Thymus (tissue), 11 donors: ENCODE measurements at regions not wholly inside any gene's neighbourhood (a gene's known extent, or its start where the extent isn't known, plus 50 kb on each side); places are given as distances from the start of the nearest gene placed in this dataset.

ENCODE experiments used
- DNase-seq, 9 donors: peaks; one replicate each; pipeline ENCODE4 v3.0.0-alpha.2; 2013; ENCODE audit warnings: low spot score in 9 of 9, low read depth in 6 of 9, missing footprints in 1 of 9
- H3K27ac ChIP-seq, 2 donors: one replicate each; pipeline ENCODE4 v1.5.1; 2013; ENCODE audit warnings: control low read depth in 1 of 2, low read depth in 1 of 2, low read length in 1 of 2, mild to moderate bottlenecking in 1 of 2, moderate library complexity in 1 of 2
- H3K27me3 ChIP-seq, 2 donors: one replicate each; pipeline ENCODE4 v1.5.1; 2013; ENCODE audit warnings: low read length in 1 of 2; ENCODE audit not compliant: control insufficient read depth in 2 of 2, insufficient read depth in 1 of 2
- H3K36me3 ChIP-seq, 2 donors: one replicate each; pipeline ENCODE4 v1.5.1; 2013; ENCODE audit warnings: low read length in 1 of 2, mild to moderate bottlenecking in 1 of 2, moderate library complexity in 1 of 2; ENCODE audit not compliant: control insufficient read depth in 2 of 2, insufficient read depth in 2 of 2
- H3K4me1 ChIP-seq, 2 donors: one replicate each; pipeline ENCODE4 v1.5.1; 2013; ENCODE audit warnings: low read length in 2 of 2; ENCODE audit not compliant: control insufficient read depth in 2 of 2, insufficient read depth in 2 of 2
- H3K4me3 ChIP-seq, 2 donors: one replicate each; pipeline ENCODE4 v1.5.1; 2013; ENCODE audit warnings: low read length in 2 of 2, control low read depth in 1 of 2, mild to moderate bottlenecking in 1 of 2
- H3K9me3 ChIP-seq, 2 donors: one replicate each; pipeline ENCODE4 v1.5.1; 2013; ENCODE audit warnings: low read length in 1 of 2, mild to moderate bottlenecking in 1 of 2; ENCODE audit not compliant: control insufficient read depth in 2 of 2, insufficient read depth in 1 of 2
- WGBS: extraction: QIAGEN DNeasy Blood & Tissue Kit; methylation state at CpG from one replicate; pipeline ENCODE4 v1.1.7; 2013; 5-methylcytosine and 5-hydroxymethylcytosine counted together
- donor health status: healthy.

- Histone ChIP-seq H3K4me3 (no peak overlapping the region), H3K4me1 (no peaks in the 10 kb centered on the region), H3K36me3 (no peaks in the 10 kb centered on the region), H3K9me3 (no peaks in the 10 kb centered on the region), H3K27me3 (no peaks in the 10 kb centered on the region), H3K27ac (no peak overlapping the region)
- no peak for DNase-seq
- WGBS: 59% methylated on average over 7 of the region's 7 CpGs
These were observed 201.6 kb upstream of the PLXNA2 start for GRCh38 chr1:208445758-208446203.

DNA sequence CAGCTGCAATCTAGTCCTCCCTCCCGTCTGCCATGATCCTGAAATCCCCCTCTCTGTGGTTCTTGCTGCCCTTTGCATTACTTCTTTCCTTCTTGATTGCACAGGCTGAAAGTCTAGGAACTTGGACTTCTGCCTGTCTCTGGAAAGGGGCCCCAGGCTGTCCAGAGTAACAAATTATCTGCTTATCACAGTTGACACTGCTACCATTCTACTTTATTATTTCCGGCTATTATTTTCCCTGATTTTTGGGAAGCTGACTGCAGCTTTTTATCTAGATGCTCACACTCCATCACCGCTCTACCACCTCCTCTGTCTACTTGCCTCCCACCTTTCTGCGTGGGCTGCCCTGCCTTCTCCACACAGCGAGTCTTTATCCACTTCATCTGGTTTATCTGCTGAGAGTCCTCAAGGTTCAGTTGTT is 202.1 kb upstream of the PLXNA2 start:
- no peak for DNase-seq
- Histone ChIP-seq H3K27ac (no peak overlapping the region), H3K4me1 (no peaks in the 10 kb centered on the region), H3K9me3 (no peaks in the 10 kb centered on the region), H3K36me3 (no peaks in the 10 kb centered on the region), H3K27me3 (no peaks in the 10 kb centered on the region), H3K4me3 (no peak overlapping the region)
- 54% methylated on average over 5 of the region's 5 CpGs for WGBS

DNA sequence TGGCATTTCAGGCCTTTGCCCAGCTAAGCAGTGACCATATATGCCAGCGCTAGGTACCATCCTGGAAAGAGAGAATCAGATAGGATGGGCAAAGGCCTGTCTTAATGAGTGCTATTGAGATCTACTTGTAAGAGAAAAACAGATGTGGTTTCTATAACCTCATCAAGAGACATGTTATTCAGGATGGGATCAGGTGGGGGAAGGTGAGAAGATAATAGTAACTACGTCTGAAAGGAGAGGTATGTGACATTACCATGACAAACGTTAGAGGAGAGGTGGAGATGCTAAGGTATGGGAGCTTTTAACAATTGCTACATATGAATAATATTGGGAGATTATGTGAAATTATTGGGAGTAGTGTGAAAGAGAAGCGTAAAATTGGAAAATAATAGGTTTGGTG is 204.2 kb upstream of the PLXNA2 start:
- WGBS: 95% methylated on average over 4 of the region's 4 CpGs
- Histone ChIP-seq H3K4me3 (no peak overlapping the region), H3K27ac (no peak overlapping the region), H3K27me3 (no peaks in the 10 kb centered on the region), H3K36me3 (no peaks in the 10 kb centered on the region), H3K4me1 (no peaks in the 10 kb centered on the region), H3K9me3 (no peaks in the 10 kb centered on the region)
- no peak for DNase-seq

DNA sequence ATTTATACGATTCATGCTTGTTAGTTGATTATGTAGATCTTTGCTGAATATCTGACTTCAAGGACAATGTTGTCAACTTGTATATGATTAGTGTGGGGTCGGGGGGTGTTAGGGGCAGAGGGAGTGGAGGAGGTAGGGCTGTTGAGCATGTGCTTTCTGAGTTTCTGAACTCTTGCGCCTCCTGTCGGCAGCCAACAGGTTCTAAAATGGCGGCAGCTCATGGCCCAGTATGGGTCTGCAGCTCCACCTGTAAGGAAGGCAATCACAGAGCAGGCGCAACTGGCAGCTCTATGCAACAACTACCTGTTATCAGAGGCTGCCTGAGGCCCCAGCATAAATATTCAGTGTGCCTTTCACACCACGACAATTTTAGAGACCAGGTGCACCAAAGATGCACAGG is 205.8 kb upstream of the PLXNA2 start:
- H3K4me1 ChIP-seq: no peaks in the 10 kb centered on the region
- no peaks in the 10 kb centered on the region for H3K9me3 ChIP-seq
- H3K4me3 ChIP-seq: no peak overlapping the region
- no peak overlapping the region for H3K27ac ChIP-seq
- no peaks in the 10 kb centered on the region for H3K36me3 ChIP-seq
- 96% methylated on average over 7 of the region's 7 CpGs for WGBS
- no peak for DNase-seq
- no peaks in the 10 kb centered on the region for H3K27me3 ChIP-seq

- Histone ChIP-seq H3K36me3 (no peaks in the 10 kb centered on the region), H3K9me3 (no peaks in the 10 kb centered on the region), H3K27me3 (no peaks in the 10 kb centered on the region), H3K4me3 (no peak overlapping the region), H3K27ac (no peak overlapping the region), H3K4me1 (no peaks in the 10 kb centered on the region)
- no peak for DNase-seq
- WGBS: 91% methylated on average over 10 of the region's 10 CpGs
These were observed 206.8 kb upstream of the PLXNA2 start for GRCh38 chr1:208450958-208451357.

DNA sequence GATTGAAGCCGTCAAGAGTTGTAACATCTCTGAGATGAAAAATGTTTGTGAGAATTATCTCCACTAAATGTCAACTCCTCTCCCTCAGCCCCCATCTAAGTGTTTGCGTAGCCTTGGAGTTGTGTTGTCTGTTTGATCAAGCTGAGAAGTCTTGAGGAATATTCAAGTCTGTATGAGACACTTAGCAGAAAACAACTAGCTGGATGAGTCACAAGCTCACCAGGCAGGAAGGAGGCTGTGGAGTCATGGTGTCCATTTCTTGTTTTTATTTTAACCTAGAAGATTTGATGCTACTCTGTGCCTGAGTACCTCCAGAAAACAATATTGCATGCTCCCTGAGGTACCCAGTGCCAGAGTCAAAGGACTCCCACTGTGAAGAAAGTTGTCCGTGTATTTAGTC is 211.6 kb upstream of the PLXNA2 start:
- Histone ChIP-seq H3K9me3 (no peaks in the 10 kb centered on the region), H3K27me3 (no peaks in the 10 kb centered on the region), H3K4me1 (no peaks in the 10 kb centered on the region), H3K36me3 (no peaks in the 10 kb centered on the region), H3K27ac (no peak overlapping the region), H3K4me3 (no peak overlapping the region)
- WGBS: 91% methylated on average over 3 of the region's 3 CpGs
- no peak for DNase-seq

- Histone ChIP-seq H3K4me3 (no peak overlapping the region), H3K27me3 (no peaks in the 10 kb centered on the region), H3K9me3 (no peaks in the 10 kb centered on the region), H3K4me1 (no peaks in the 10 kb centered on the region), H3K36me3 (no peaks in the 10 kb centered on the region), H3K27ac (no peak overlapping the region)
- no peak for DNase-seq
- WGBS: 95% methylated on average over 2 of the region's 2 CpGs
These were observed 212.3 kb upstream of the PLXNA2 start for GRCh38 chr1:208456487-208456886.

DNA sequence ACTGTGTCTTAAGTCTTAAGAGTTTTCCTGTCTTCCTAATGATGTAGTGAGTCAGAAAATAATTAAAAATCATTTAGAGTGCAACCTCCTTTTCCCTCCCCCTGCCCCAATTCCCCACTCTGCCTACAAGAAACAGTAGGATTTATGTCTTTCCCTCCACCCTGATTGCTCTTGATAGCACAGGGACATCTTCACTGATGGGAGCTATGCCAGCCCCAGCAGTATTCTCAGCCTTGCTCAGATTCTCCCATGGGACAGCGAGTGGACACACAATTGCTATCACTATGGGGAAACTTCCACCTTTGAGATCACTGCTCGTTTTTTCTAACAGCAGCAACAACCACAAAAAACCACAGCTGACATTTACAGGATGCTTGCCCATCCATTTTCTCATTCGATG is 216.6 kb upstream of the PLXNA2 start:
- Histone ChIP-seq H3K9me3 (no peaks in the 10 kb centered on the region), H3K4me3 (no peak overlapping the region), H3K4me1 (no peaks in the 10 kb centered on the region), H3K27ac (no peak overlapping the region), H3K36me3 (no peaks in the 10 kb centered on the region), H3K27me3 (no peaks in the 10 kb centered on the region)
- no peak for DNase-seq
- 83% methylated on average over 3 of the region's 3 CpGs for WGBS

- Histone ChIP-seq H3K4me1 (no peaks in the 10 kb centered on the region), H3K4me3 (no peak overlapping the region), H3K27ac (no peak overlapping the region), H3K36me3 (no peaks in the 10 kb centered on the region), H3K27me3 (no peaks in the 10 kb centered on the region), H3K9me3 (no peaks in the 10 kb centered on the region)
- no peak for DNase-seq
- 95% methylated on average over 4 of the region's 4 CpGs for WGBS
These were observed 217.5 kb upstream of the PLXNA2 start for GRCh38 chr1:208461680-208462079.

DNA sequence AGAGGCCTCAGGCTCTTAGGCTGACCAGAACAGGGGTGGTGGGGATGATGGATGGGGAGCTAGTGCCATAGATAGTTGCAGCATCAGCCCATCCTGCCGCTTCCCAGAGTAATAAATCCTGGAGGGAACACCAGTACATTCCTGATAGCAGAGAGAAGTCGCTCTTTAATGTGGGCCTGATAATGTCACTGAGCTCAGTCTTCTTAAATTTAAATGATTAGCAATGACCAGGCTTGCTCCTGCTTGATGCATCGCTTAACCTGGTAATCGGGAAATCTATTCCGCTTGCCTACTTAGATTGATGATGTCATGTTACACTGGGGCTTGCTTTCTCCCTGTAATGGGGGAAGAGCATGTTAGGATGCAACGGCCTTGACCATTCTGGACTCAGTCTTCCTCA is 218.6 kb upstream of the PLXNA2 start:
- WGBS: 76% methylated on average over 6 of the region's 6 CpGs
- no peaks in the 10 kb centered on the region for H3K4me1 ChIP-seq
- H3K36me3 ChIP-seq: no peaks in the 10 kb centered on the region
- H3K27me3 ChIP-seq: no peaks in the 10 kb centered on the region
- no peak overlapping the region for H3K27ac ChIP-seq
- H3K9me3 ChIP-seq: no peaks in the 10 kb centered on the region
- DNase-seq: no peak
- no peak overlapping the region for H3K4me3 ChIP-seq
